Endothelial cell (in vitro differentiated cells): ENCODE measurements at regions not wholly inside any gene's neighbourhood (a gene's known extent, or its start where the extent isn't known, plus 50 kb on each side); places are given as distances from the start of the nearest gene placed in this dataset.

ENCODE experiments used
- DNase-seq: peaks from one replicate; pipeline ENCODE4 v3.0.0; 2021; ENCODE audit warnings: low spot score
- H3K27ac Mint-ChIP-seq: one replicate; pipeline ENCODE4 v1.8.0; 2021; ENCODE audit warnings: mixed read lengths, inconsistent platforms; ENCODE audit not compliant: unreplicated experiment
- H3K27me3 Mint-ChIP-seq: one replicate; pipeline ENCODE4 v1.8.0; 2021; ENCODE audit warnings: mild to moderate bottlenecking, moderate library complexity, mixed read lengths, inconsistent platforms; ENCODE audit not compliant: unreplicated experiment
- H3K36me3 Mint-ChIP-seq: one replicate; pipeline ENCODE4 v1.8.0; 2021; ENCODE audit warnings: mild to moderate bottlenecking, low read depth, mixed read lengths, inconsistent platforms; ENCODE audit not compliant: unreplicated experiment
- H3K4me1 Mint-ChIP-seq: one replicate; pipeline ENCODE4 v1.8.0; 2021; ENCODE audit warnings: mild to moderate bottlenecking, mixed read lengths, inconsistent platforms; ENCODE audit not compliant: unreplicated experiment
- H3K4me3 Mint-ChIP-seq: one replicate; pipeline ENCODE4 v1.8.0; 2021; ENCODE audit warnings: mild to moderate bottlenecking, mixed read lengths, inconsistent platforms; ENCODE audit not compliant: unreplicated experiment
- H3K9me3 Mint-ChIP-seq: one replicate; pipeline ENCODE4 v1.8.0; 2021; ENCODE audit warnings: mixed read lengths, inconsistent platforms; ENCODE audit not compliant: unreplicated experiment
- TF ChIP-seq, protein P1 (sequence below): fragments of 200-600 bp; sonication (generic); IDR thresholded peaks from one replicate; pipeline ENCODE4 v1.5.0; 2021; ENCODE audit warnings: antibody characterized with exemption; ENCODE audit not compliant: unreplicated experiment

DNA sequence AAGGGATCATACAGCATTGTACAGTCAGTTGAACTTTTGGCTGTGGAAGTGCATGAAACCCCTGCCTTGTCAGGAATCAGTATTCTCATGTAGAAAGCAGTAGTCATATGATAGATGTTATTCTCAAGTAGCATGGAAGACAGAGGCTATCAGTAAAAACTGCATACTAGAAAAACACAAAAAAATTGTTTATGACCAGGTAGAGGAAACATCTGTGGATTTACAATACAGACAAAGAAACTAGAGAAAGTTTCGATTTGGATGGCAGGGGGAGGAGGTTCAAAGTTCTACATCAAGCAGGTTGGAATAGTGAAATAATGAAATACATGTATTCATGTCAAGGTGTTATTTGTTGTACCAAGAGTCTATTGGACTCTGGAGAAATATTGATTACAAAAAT, 212.3 kb upstream of the DDI1 start:
- Mint-ChIP-seq H3K27me3 (peaks cover 3% of the 10 kb centered on the region), H3K27ac (no peak overlapping the region), H3K4me3 (no peak overlapping the region), H3K9me3 (no peaks in the 10 kb centered on the region), H3K4me1 (no peaks in the 10 kb centered on the region), H3K36me3 (peaks cover 5% of the 10 kb centered on the region)
- TF ChIP-seq, protein P1, sequence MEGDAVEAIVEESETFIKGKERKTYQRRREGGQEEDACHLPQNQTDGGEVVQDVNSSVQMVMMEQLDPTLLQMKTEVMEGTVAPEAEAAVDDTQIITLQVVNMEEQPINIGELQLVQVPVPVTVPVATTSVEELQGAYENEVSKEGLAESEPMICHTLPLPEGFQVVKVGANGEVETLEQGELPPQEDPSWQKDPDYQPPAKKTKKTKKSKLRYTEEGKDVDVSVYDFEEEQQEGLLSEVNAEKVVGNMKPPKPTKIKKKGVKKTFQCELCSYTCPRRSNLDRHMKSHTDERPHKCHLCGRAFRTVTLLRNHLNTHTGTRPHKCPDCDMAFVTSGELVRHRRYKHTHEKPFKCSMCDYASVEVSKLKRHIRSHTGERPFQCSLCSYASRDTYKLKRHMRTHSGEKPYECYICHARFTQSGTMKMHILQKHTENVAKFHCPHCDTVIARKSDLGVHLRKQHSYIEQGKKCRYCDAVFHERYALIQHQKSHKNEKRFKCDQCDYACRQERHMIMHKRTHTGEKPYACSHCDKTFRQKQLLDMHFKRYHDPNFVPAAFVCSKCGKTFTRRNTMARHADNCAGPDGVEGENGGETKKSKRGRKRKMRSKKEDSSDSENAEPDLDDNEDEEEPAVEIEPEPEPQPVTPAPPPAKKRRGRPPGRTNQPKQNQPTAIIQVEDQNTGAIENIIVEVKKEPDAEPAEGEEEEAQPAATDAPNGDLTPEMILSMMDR = no peak
- no peak for DNase-seq

DNA sequence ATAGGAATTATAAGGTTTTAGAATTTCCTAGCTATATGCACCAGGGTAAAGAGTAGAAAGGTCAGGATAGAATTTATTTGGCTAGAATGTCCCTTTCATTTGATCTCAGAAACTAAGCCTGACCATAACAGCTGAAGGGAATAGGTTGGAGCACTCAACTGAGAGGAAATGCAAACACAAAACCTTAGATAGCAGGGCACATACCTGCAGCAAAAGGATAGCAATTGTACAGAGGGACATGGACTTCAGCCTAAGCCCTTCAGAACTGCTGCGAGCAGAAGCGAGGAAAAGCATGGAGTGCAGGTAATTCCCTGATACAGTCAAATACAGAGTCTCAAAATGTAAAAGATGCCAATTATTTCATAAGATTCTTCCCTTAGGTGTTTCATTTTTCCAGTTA, 211.0 kb upstream of the DDI1 start:
- TF ChIP-seq, protein P1 = no peak
- no peaks in the 10 kb centered on the region for H3K4me1 Mint-ChIP-seq
- H3K4me3 Mint-ChIP-seq = no peak overlapping the region
- peaks cover 5% of the 10 kb centered on the region for H3K36me3 Mint-ChIP-seq
- no peak overlapping the region for H3K27ac Mint-ChIP-seq
- H3K9me3 Mint-ChIP-seq = no peaks in the 10 kb centered on the region
- H3K27me3 Mint-ChIP-seq = peaks cover 3% of the 10 kb centered on the region
- DNase-seq = no peak

DNA sequence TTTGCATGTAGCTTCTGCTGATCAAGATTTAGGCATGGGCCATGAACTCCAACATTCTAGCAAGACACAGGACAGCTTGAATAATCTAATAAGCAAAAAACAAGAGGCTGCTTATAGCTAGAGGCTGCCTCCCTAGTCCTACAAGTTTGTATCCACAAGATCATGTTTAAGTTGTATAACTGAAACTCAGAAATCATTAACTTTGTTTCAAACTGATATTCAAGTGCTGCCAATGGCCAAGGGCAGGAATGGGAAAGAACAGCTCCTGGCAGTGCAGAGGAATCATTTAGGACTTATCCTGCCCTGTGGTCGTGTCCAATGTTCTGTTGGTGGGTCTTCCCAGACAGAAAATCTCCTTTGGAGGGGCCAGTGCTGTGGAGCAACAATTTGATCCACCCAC, 209.6 kb upstream of the DDI1 start:
- no peak overlapping the region for H3K4me3 Mint-ChIP-seq
- DNase-seq = no peak
- no peaks in the 10 kb centered on the region for H3K4me1 Mint-ChIP-seq
- no peak overlapping the region for H3K27ac Mint-ChIP-seq
- peaks cover 5% of the 10 kb centered on the region for H3K27me3 Mint-ChIP-seq
- TF ChIP-seq, protein P1 = no peak
- no peaks in the 10 kb centered on the region for H3K36me3 Mint-ChIP-seq
- H3K9me3 Mint-ChIP-seq = no peaks in the 10 kb centered on the region

DNA sequence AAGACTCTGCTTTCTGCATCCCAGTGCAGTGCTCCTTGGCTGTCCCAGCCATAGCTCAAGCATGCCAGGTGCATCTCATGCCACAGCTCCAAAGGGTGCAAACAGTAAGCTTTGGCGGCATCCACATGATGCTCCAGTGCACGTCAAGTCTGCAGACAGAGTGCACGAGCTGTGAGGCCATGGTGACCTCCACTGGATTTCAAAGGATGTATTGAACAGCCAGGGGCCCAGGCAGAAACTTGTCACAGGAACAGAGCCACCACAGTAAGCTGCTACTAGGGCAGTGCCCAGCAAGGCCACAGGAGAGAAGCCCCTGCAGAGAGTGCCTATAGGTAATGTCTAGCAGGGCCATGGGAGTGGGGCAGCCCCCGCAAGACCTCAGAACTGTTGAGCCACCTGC, 206.8 kb upstream of the DDI1 start:
- no peaks in the 10 kb centered on the region for H3K36me3 Mint-ChIP-seq
- H3K27me3 Mint-ChIP-seq = peaks cover 7% of the 10 kb centered on the region
- no peaks in the 10 kb centered on the region for H3K9me3 Mint-ChIP-seq
- H3K27ac Mint-ChIP-seq = no peak overlapping the region
- no peak overlapping the region for H3K4me3 Mint-ChIP-seq
- no peak for DNase-seq
- no peaks in the 10 kb centered on the region for H3K4me1 Mint-ChIP-seq
- TF ChIP-seq, protein P1 = no peak

DNA sequence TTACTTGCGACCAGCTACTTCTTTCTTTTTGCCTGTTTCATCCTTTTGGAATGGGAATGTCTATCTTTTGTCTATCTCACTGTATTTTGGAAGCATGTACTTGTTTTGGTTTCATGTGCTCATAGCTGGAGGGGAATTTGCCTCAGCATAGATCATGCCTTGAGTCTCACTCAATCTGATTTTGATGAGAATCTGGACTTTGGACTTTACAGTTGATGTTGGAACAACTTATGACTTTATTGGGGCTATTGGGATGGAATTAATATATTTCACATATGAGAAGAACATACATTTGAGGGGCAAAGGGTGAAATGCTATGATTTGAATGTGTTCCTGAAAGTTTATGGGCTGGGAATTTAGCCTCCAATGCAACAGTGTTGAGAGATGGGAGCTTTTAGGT, 206.2 kb upstream of the DDI1 start:
- TF ChIP-seq, protein P1 = no peak
- no peaks in the 10 kb centered on the region for H3K4me1 Mint-ChIP-seq
- H3K9me3 Mint-ChIP-seq = no peaks in the 10 kb centered on the region
- H3K27ac Mint-ChIP-seq = no peak overlapping the region
- DNase-seq = no peak
- H3K36me3 Mint-ChIP-seq = no peaks in the 10 kb centered on the region
- H3K4me3 Mint-ChIP-seq = no peak overlapping the region
- peaks cover 7% of the 10 kb centered on the region for H3K27me3 Mint-ChIP-seq
